ENCODE measurements at regions not wholly inside any gene's neighbourhood (a gene's known extent, or its start where the extent isn't known, plus 50 kb on each side); places are given as distances from the start of the nearest gene placed in this dataset.
"Not testable (repeated sequence)": the region's sequence is repeated elsewhere in the genome, so short reads cannot be mapped to it uniquely, and the experiment has no call there.

- Histone ChIP-seq H3K36me3 (ENCODE audit: control insufficient read depth in 1 of 2, insufficient read depth in 2 of 2, low read length in 2 of 2) (no peaks in the 10 kb centered on the region), H3K27me3 (ENCODE audit: low read depth, low read length) (no peaks in the 10 kb centered on the region), H3K27ac (ENCODE audit: low read length) (no peak overlapping the region), H3K4me1 (ENCODE audit: control insufficient read depth in 1 of 2, insufficient read depth in 2 of 2, low read length in 2 of 2) (no peaks in the 10 kb centered on the region), H3K4me3 (ENCODE audit: low read depth in 1 of 2, low read length in 2 of 2) (no peak overlapping the region), H3K9me3 (ENCODE audit: control insufficient read depth in 1 of 2, low read length in 2 of 2) (no peaks in the 10 kb centered on the region)
Measured at GRCh38 chr22:23473901-23474300, 106.2 kb downstream of the IGLL1 start.

- not testable (repeated sequence) for H3K27ac ChIP-seq (ENCODE audit: low read length); H3K27me3 ChIP-seq (ENCODE audit: low read depth, low read length); H3K36me3 ChIP-seq (ENCODE audit: control insufficient read depth in 1 of 2, insufficient read depth in 2 of 2, low read length in 2 of 2); H3K4me3 ChIP-seq (ENCODE audit: low read depth in 1 of 2, low read length in 2 of 2); H3K4me1 ChIP-seq (ENCODE audit: control insufficient read depth in 1 of 2, insufficient read depth in 2 of 2, low read length in 2 of 2); H3K9me3 ChIP-seq (ENCODE audit: control insufficient read depth in 1 of 2, low read length in 2 of 2)
Measured at GRCh38 chr22:23472376-23472775, 107.7 kb downstream of the IGLL1 start.

- no peak overlapping the region for H3K4me3 ChIP-seq (ENCODE audit: low read depth in 1 of 2, low read length in 2 of 2)
- H3K4me1 ChIP-seq (ENCODE audit: control insufficient read depth in 1 of 2, insufficient read depth in 2 of 2, low read length in 2 of 2), result no peaks in the 10 kb centered on the region
- H3K36me3 ChIP-seq (ENCODE audit: control insufficient read depth in 1 of 2, insufficient read depth in 2 of 2, low read length in 2 of 2), result no peaks in the 10 kb centered on the region
- H3K9me3 ChIP-seq (ENCODE audit: control insufficient read depth in 1 of 2, low read length in 2 of 2), result no peaks in the 10 kb centered on the region
- H3K27me3 ChIP-seq (ENCODE audit: low read depth, low read length), result no peaks in the 10 kb centered on the region
- H3K27ac ChIP-seq (ENCODE audit: low read length), result no peak overlapping the region
Measured at GRCh38 chr22:23471698-23472097, 108.4 kb downstream of the IGLL1 start.

- Histone ChIP-seq H3K27me3 (ENCODE audit: low read depth, low read length) (no peaks in the 10 kb centered on the region), H3K4me3 (ENCODE audit: low read depth in 1 of 2, low read length in 2 of 2) (no peak overlapping the region), H3K27ac (ENCODE audit: low read length) (no peak overlapping the region), H3K36me3 (ENCODE audit: control insufficient read depth in 1 of 2, insufficient read depth in 2 of 2, low read length in 2 of 2) (no peaks in the 10 kb centered on the region), H3K4me1 (ENCODE audit: control insufficient read depth in 1 of 2, insufficient read depth in 2 of 2, low read length in 2 of 2) (no peaks in the 10 kb centered on the region), H3K9me3 (ENCODE audit: control insufficient read depth in 1 of 2, low read length in 2 of 2) (no peaks in the 10 kb centered on the region)
Measured at GRCh38 chr22:23470811-23471389, 109.2 kb downstream of the IGLL1 start.

GRCh38 chr22:23467721-23468294, 112.3 kb downstream of the IGLL1 start:
- no peaks in the 10 kb centered on the region for H3K36me3 ChIP-seq (ENCODE audit: control insufficient read depth in 1 of 2, insufficient read depth in 2 of 2, low read length in 2 of 2)
- no peaks in the 10 kb centered on the region for H3K4me1 ChIP-seq (ENCODE audit: control insufficient read depth in 1 of 2, insufficient read depth in 2 of 2, low read length in 2 of 2)
- no peak overlapping the region for H3K27ac ChIP-seq (ENCODE audit: low read length)
- no peak overlapping the region for H3K4me3 ChIP-seq (ENCODE audit: low read depth in 1 of 2, low read length in 2 of 2)
- no peaks in the 10 kb centered on the region for H3K27me3 ChIP-seq (ENCODE audit: low read depth, low read length)
- no peaks in the 10 kb centered on the region for H3K9me3 ChIP-seq (ENCODE audit: control insufficient read depth in 1 of 2, low read length in 2 of 2)

GRCh38 chr22:23466351-23466750, 113.7 kb downstream of the IGLL1 start:
- no peaks in the 10 kb centered on the region for H3K4me1 ChIP-seq (ENCODE audit: control insufficient read depth in 1 of 2, insufficient read depth in 2 of 2, low read length in 2 of 2)
- H3K27me3 ChIP-seq (ENCODE audit: low read depth, low read length), result no peaks in the 10 kb centered on the region
- H3K27ac ChIP-seq (ENCODE audit: low read length), result no peak overlapping the region
- no peaks in the 10 kb centered on the region for H3K9me3 ChIP-seq (ENCODE audit: control insufficient read depth in 1 of 2, low read length in 2 of 2)
- H3K4me3 ChIP-seq (ENCODE audit: low read depth in 1 of 2, low read length in 2 of 2), result no peak overlapping the region
- H3K36me3 ChIP-seq (ENCODE audit: control insufficient read depth in 1 of 2, insufficient read depth in 2 of 2, low read length in 2 of 2), result no peaks in the 10 kb centered on the region

- not testable (repeated sequence) for H3K9me3 ChIP-seq (ENCODE audit: control insufficient read depth in 1 of 2, low read length in 2 of 2); H3K4me1 ChIP-seq (ENCODE audit: control insufficient read depth in 1 of 2, insufficient read depth in 2 of 2, low read length in 2 of 2); H3K27me3 ChIP-seq (ENCODE audit: low read depth, low read length); H3K36me3 ChIP-seq (ENCODE audit: control insufficient read depth in 1 of 2, insufficient read depth in 2 of 2, low read length in 2 of 2); H3K27ac ChIP-seq (ENCODE audit: low read length); H3K4me3 ChIP-seq (ENCODE audit: low read depth in 1 of 2, low read length in 2 of 2)
Measured at GRCh38 chr22:23464796-23465195, 115.3 kb downstream of the IGLL1 start.

GRCh38 chr22:23460517-23461031, 119.5 kb downstream of the IGLL1 start:
- H3K9me3 ChIP-seq (ENCODE audit: control insufficient read depth in 1 of 2, low read length in 2 of 2); H3K4me3 ChIP-seq (ENCODE audit: low read depth in 1 of 2, low read length in 2 of 2); H3K4me1 ChIP-seq (ENCODE audit: control insufficient read depth in 1 of 2, insufficient read depth in 2 of 2, low read length in 2 of 2); H3K27me3 ChIP-seq (ENCODE audit: low read depth, low read length); H3K27ac ChIP-seq (ENCODE audit: low read length); H3K36me3 ChIP-seq (ENCODE audit: control insufficient read depth in 1 of 2, insufficient read depth in 2 of 2, low read length in 2 of 2): not testable (repeated sequence)

- not testable (repeated sequence) for H3K27me3 ChIP-seq (ENCODE audit: low read depth, low read length); H3K36me3 ChIP-seq (ENCODE audit: control insufficient read depth in 1 of 2, insufficient read depth in 2 of 2, low read length in 2 of 2); H3K9me3 ChIP-seq (ENCODE audit: control insufficient read depth in 1 of 2, low read length in 2 of 2); H3K4me1 ChIP-seq (ENCODE audit: control insufficient read depth in 1 of 2, insufficient read depth in 2 of 2, low read length in 2 of 2); H3K4me3 ChIP-seq (ENCODE audit: low read depth in 1 of 2, low read length in 2 of 2); H3K27ac ChIP-seq (ENCODE audit: low read length)
Measured at GRCh38 chr22:23459645-23460516, 120.2 kb downstream of the IGLL1 start.

- no peaks in the 10 kb centered on the region for H3K27me3 ChIP-seq (ENCODE audit: low read depth, low read length)
- no peak overlapping the region for H3K27ac ChIP-seq (ENCODE audit: low read length)
- no peaks in the 10 kb centered on the region for H3K36me3 ChIP-seq (ENCODE audit: control insufficient read depth in 1 of 2, insufficient read depth in 2 of 2, low read length in 2 of 2)
- no peaks in the 10 kb centered on the region for H3K4me1 ChIP-seq (ENCODE audit: control insufficient read depth in 1 of 2, insufficient read depth in 2 of 2, low read length in 2 of 2)
- H3K9me3 ChIP-seq (ENCODE audit: control insufficient read depth in 1 of 2, low read length in 2 of 2), result no peaks in the 10 kb centered on the region
- no peak overlapping the region for H3K4me3 ChIP-seq (ENCODE audit: low read depth in 1 of 2, low read length in 2 of 2)
Measured at GRCh38 chr22:23458663-23459541, 121.2 kb downstream of the IGLL1 start.
